Breast epithelium (tissue), 3 donors: ENCODE measurements at regions not wholly inside any gene's neighbourhood (a gene's known extent, or its start where the extent isn't known, plus 50 kb on each side); places are given as distances from the start of the nearest gene placed in this dataset.

Experiments
- POLR2A ChIP-seq: fragments of 450-650 bp; IDR thresholded peaks from one replicate; pipeline ENCODE4 v1.6.1; 2016; ENCODE audit warnings: antibody characterized with exemption, mild to moderate bottlenecking, moderate library complexity
- TF ChIP-seq, protein P1 (sequence below), 3 donors: fragments of 450-650 bp; IDR thresholded peaks; one replicate each; pipeline ENCODE4 v1.5.1; 2016 to 2017; ENCODE audit warnings: antibody characterized with exemption in 3 of 3, mild to moderate bottlenecking in 3 of 3, moderate library complexity in 3 of 3

DNA sequence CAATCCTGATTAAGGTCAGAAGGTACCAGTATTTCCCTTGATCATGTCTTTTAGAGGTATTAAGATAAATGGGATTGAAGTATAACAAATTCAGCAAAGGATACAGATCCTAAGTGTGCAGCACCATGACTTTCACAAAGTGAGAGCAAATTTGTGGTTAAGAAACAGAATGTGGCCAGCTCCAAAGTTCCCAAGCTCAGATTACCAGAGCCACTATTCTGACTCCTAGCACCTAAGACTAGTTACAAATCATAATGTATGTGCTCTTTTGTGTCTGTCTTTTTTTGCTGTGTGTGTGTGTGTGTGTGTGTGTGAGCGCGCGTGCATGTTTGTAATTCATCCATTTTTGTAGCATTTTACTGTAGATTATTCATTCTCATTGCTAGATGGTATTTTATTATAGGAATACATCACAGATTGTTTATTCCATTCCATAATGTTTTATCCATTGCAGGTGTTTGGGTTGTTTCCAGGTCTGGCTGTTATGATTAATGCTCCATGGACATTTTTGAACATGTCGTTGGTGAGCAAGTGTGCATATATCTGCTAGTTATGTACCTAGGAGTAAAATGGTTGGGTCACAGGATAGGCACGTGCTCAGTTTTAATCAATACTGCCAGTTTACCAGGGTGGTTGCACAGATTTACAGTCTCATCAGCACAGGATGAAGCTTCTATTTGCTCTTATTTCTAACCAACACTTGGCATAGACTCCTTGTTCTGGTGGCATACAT lies 314.0 kb upstream of the JAG1 start:
- TF ChIP-seq, protein P1, sequence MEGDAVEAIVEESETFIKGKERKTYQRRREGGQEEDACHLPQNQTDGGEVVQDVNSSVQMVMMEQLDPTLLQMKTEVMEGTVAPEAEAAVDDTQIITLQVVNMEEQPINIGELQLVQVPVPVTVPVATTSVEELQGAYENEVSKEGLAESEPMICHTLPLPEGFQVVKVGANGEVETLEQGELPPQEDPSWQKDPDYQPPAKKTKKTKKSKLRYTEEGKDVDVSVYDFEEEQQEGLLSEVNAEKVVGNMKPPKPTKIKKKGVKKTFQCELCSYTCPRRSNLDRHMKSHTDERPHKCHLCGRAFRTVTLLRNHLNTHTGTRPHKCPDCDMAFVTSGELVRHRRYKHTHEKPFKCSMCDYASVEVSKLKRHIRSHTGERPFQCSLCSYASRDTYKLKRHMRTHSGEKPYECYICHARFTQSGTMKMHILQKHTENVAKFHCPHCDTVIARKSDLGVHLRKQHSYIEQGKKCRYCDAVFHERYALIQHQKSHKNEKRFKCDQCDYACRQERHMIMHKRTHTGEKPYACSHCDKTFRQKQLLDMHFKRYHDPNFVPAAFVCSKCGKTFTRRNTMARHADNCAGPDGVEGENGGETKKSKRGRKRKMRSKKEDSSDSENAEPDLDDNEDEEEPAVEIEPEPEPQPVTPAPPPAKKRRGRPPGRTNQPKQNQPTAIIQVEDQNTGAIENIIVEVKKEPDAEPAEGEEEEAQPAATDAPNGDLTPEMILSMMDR (IDR thresholded peaks at IDR 0.05): no peak
- no peak for TF ChIP-seq POLR2A
